Inferior parietal cortex (tissue), 1 donor: ENCODE measurements at regions not wholly inside any gene's neighbourhood (a gene's known extent, or its start where the extent isn't known, plus 50 kb on each side); places are given as distances from the start of the nearest gene placed in this dataset.

Experiments used
- DNase-seq: peaks from one replicate; pipeline ENCODE4 v3.0.0-alpha.2; 2016; ENCODE audit errors: extremely low spot score

GRCh38 chr3:5270666-5271371 lies 83.3 kb downstream of the EDEM1 start:
- no peak for DNase-seq

- DNase-seq: no peak
Observed at GRCh38 chr3:5271372-5271683, 83.8 kb downstream of the EDEM1 start.

- no peak for DNase-seq
Observed at GRCh38 chr3:5272387-5272786, 84.9 kb downstream of the EDEM1 start.

GRCh38 chr3:5274091-5274490 lies 86.6 kb downstream of the EDEM1 start:
- no peak for DNase-seq

GRCh38 chr3:5275529-5275928 lies 88.0 kb downstream of the EDEM1 start:
- DNase-seq: no peak

- DNase-seq: no peak
Observed at GRCh38 chr3:5276934-5277333, 89.4 kb downstream of the EDEM1 start.

GRCh38 chr3:5277612-5278236 lies 90.2 kb downstream of the EDEM1 start:
- DNase-seq: no peak

GRCh38 chr3:5278666-5279065 lies 91.2 kb downstream of the EDEM1 start:
- DNase-seq: no peak

GRCh38 chr3:5282703-5283102 lies 95.2 kb downstream of the EDEM1 start:
- no peak for DNase-seq

- no peak for DNase-seq
Observed at GRCh38 chr3:5285439-5285838, 97.9 kb downstream of the EDEM1 start.

GRCh38 chr3:5290915-5291314 lies 103.4 kb downstream of the EDEM1 start:
- DNase-seq: no peak

- no peak for DNase-seq
Observed at GRCh38 chr3:5292512-5292911, 105.0 kb downstream of the EDEM1 start.

GRCh38 chr3:5293207-5293606 lies 105.7 kb downstream of the EDEM1 start:
- DNase-seq: no peak

- no peak for DNase-seq
Observed at GRCh38 chr3:5294356-5294755, 106.8 kb downstream of the EDEM1 start.

- DNase-seq: no peak
Observed at GRCh38 chr3:5295191-5295690, 107.7 kb downstream of the EDEM1 start.

- no peak for DNase-seq
Observed at GRCh38 chr3:5296362-5296761, 108.9 kb downstream of the EDEM1 start.

GRCh38 chr3:5297895-5298294 lies 110.4 kb downstream of the EDEM1 start:
- no peak for DNase-seq

GRCh38 chr3:5298453-5298852 lies 110.9 kb downstream of the EDEM1 start:
- DNase-seq: no peak

GRCh38 chr3:5299161-5299560 lies 111.7 kb downstream of the EDEM1 start:
- no peak for DNase-seq

- DNase-seq: no peak
Observed at GRCh38 chr3:5300638-5301037, 113.1 kb downstream of the EDEM1 start.

GRCh38 chr3:5301651-5302297 lies 114.3 kb downstream of the EDEM1 start:
- no peak for DNase-seq

GRCh38 chr3:5302661-5303060 lies 115.2 kb downstream of the EDEM1 start:
- DNase-seq: no peak

GRCh38 chr3:5304188-5304587 lies 116.7 kb downstream of the EDEM1 start:
- DNase-seq: no peak
